Testis (tissue), 2 donors: ENCODE measurements at regions not wholly inside any gene's neighbourhood (a gene's known extent, or its start where the extent isn't known, plus 50 kb on each side); places are given as distances from the start of the nearest gene placed in this dataset.

Experiments
- DNase-seq: peaks from one replicate; pipeline ENCODE4 v3.0.0-alpha.2; 2019
- H3K27ac ChIP-seq, 2 donors: fragments of 200-600 bp; sonication (generic); one replicate each; pipeline ENCODE4 v1.5.1; 2019
- H3K27me3 ChIP-seq: fragments of 200-600 bp; sonication (generic); one replicate; pipeline ENCODE4 v1.5.1; 2019
- H3K36me3 ChIP-seq: fragments of 200-600 bp; sonication (generic); one replicate; pipeline ENCODE4 v1.5.1; 2017; ENCODE audit warnings: low read depth; ENCODE audit errors: missing control alignments
- H3K4me1 ChIP-seq: fragments of 200-600 bp; sonication (generic); one replicate; pipeline ENCODE4 v1.5.1; 2019
- H3K4me3 ChIP-seq, 2 donors: fragments of 200-600 bp; sonication (generic); one replicate each; pipeline ENCODE4 v1.5.1; 2017 to 2019
- H3K9me3 ChIP-seq: fragments of 200-600 bp; sonication (generic); one replicate; pipeline ENCODE4 v1.5.1; 2017
- POLR2A ChIP-seq: fragments of 450-650 bp; IDR thresholded peaks from one replicate; pipeline ENCODE4 v1.6.1; 2017; ENCODE audit warnings: antibody characterized with exemption, mild to moderate bottlenecking, moderate library complexity
- WGBS, 2 donors: methylation state at CpG; one replicate each; pipeline ENCODE4 v1.1.5; 2018; 5-methylcytosine and 5-hydroxymethylcytosine counted together
- intact Hi-C: fragments of 100-400 bp; cut with DNase I; formaldehyde crosslinking; loops from one replicate; pipeline ENCODE4 v1.15.1; 2023; ENCODE audit warnings: low total_unique reads
- TF ChIP-seq, protein P1 (sequence below), 3 experiments: fragments of 450-650 bp in 2 of 3; fragments of 200-600 bp in 1 of 3; sonication (generic) in 1 of 3; IDR thresholded peaks; one replicate each; pipeline ENCODE4 v1.5.1; 2016 to 2019; ENCODE audit warnings: antibody characterized with exemption in 3 of 3, mild to moderate bottlenecking in 2 of 3, moderate library complexity in 1 of 3

DNA sequence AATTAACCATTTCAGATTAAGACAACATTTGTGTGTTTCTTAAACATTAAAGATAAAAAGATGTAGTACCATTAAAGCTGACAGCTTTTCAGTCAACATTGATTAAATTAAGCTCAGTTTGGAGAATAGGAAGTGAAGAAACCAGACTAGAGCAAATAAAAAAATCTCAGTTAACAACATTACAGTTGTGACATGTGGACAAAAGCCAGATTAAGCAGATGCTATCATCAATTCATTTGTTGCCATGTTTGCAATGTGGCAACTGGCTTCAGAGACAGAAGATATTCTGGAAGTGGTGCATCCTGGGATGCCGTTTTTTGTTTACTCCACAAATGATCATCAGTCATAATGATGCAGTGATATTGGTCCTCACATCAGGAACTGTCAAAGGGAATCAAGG is 70.3 kb upstream of the CNTLN start:
- H3K27me3 ChIP-seq = no peaks in the 10 kb centered on the region
- no peaks in the 10 kb centered on the region for H3K36me3 ChIP-seq
- no peak overlapping the region for H3K4me3 ChIP-seq
- H3K27ac ChIP-seq = no peak overlapping the region
- no peaks in the 10 kb centered on the region for H3K4me1 ChIP-seq
- no peaks in the 10 kb centered on the region for H3K9me3 ChIP-seq
- WGBS, 2 donors = 84 to 89% methylated on average over 1 of the region's 1 CpG
- no peak for DNase-seq
- no peak for TF ChIP-seq POLR2A
- TF ChIP-seq, protein P1, sequence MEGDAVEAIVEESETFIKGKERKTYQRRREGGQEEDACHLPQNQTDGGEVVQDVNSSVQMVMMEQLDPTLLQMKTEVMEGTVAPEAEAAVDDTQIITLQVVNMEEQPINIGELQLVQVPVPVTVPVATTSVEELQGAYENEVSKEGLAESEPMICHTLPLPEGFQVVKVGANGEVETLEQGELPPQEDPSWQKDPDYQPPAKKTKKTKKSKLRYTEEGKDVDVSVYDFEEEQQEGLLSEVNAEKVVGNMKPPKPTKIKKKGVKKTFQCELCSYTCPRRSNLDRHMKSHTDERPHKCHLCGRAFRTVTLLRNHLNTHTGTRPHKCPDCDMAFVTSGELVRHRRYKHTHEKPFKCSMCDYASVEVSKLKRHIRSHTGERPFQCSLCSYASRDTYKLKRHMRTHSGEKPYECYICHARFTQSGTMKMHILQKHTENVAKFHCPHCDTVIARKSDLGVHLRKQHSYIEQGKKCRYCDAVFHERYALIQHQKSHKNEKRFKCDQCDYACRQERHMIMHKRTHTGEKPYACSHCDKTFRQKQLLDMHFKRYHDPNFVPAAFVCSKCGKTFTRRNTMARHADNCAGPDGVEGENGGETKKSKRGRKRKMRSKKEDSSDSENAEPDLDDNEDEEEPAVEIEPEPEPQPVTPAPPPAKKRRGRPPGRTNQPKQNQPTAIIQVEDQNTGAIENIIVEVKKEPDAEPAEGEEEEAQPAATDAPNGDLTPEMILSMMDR (IDR thresholded peaks at IDR 0.05) = no peak
- intact Hi-C loops = no loop called here

- H3K27ac ChIP-seq = no peak overlapping the region
- peak; percentile 48 for DNase-seq
- 21 to 31% methylated on average over 2 of the region's 2 CpGs for WGBS, 2 donors
- H3K27me3 ChIP-seq = no peaks in the 10 kb centered on the region
- TF ChIP-seq POLR2A = no peak
- TF ChIP-seq, protein P1 (IDR thresholded peaks at IDR 0.05) = peak; percentile 52 to 63 (median 55)
- no peak overlapping the region for H3K4me3 ChIP-seq
- intact Hi-C loops = no loop called here
- no peaks in the 10 kb centered on the region for H3K36me3 ChIP-seq
- no peaks in the 10 kb centered on the region for H3K4me1 ChIP-seq
- H3K9me3 ChIP-seq = no peaks in the 10 kb centered on the region
Measured at GRCh38 chr9:17063535-17064135, 71.2 kb upstream of the CNTLN start.

- no peak for DNase-seq
- no peaks in the 10 kb centered on the region for H3K27me3 ChIP-seq
- H3K27ac ChIP-seq = no peak overlapping the region
- intact Hi-C loops = no loop called here
- no peaks in the 10 kb centered on the region for H3K4me1 ChIP-seq
- WGBS, 2 donors = 0 to 91% methylated on average over 1 of the region's 1 CpG
- H3K36me3 ChIP-seq = no peaks in the 10 kb centered on the region
- no peaks in the 10 kb centered on the region for H3K9me3 ChIP-seq
- TF ChIP-seq POLR2A = no peak
- TF ChIP-seq, protein P1 (IDR thresholded peaks at IDR 0.05) = no peak
- H3K4me3 ChIP-seq = no peak overlapping the region
Measured at GRCh38 chr9:17062497-17062896, 72.3 kb upstream of the CNTLN start.

- Histone ChIP-seq H3K27me3 (no peaks in the 10 kb centered on the region), H3K36me3 (no peaks in the 10 kb centered on the region), H3K4me3 (no peak overlapping the region), H3K9me3 (no peaks in the 10 kb centered on the region), H3K4me1 (no peaks in the 10 kb centered on the region), H3K27ac (no peak overlapping the region)
- intact Hi-C loops = no loop called here
- TF ChIP-seq, protein P1 (IDR thresholded peaks at IDR 0.05) = no peak
- no peak for TF ChIP-seq POLR2A
- no peak for DNase-seq
Measured at GRCh38 chr9:17060450-17060849, 74.4 kb upstream of the CNTLN start.

GRCh38 chr9:17059465-17059864 is 75.4 kb upstream of the CNTLN start:
- Histone ChIP-seq H3K4me3 (no peak overlapping the region), H3K4me1 (no peaks in the 10 kb centered on the region), H3K27ac (no peak overlapping the region), H3K36me3 (no peaks in the 10 kb centered on the region), H3K27me3 (no peaks in the 10 kb centered on the region), H3K9me3 (no peaks in the 10 kb centered on the region)
- TF ChIP-seq, protein P1 (IDR thresholded peaks at IDR 0.05) = no peak
- no peak for TF ChIP-seq POLR2A
- intact Hi-C loops = no loop called here
- WGBS, 2 donors = 88 to 95% methylated on average over 1 of the region's 1 CpG
- DNase-seq = no peak
